ENCODE measurements at regions not wholly inside any gene's neighbourhood (a gene's known extent, or its start where the extent isn't known, plus 50 kb on each side); places are given as distances from the start of the nearest gene placed in this dataset.

GRCh38 chr17:62887437-62887836 lies 78.6 kb upstream of the TANC2 start:
- intact Hi-C loops (cut with DNase I) = no loop called here
- DNase-seq (ENCODE audit: low spot score) (no peak), ATAC-seq (no peak)

- ATAC-seq (no peak), DNase-seq (ENCODE audit: low spot score) (no peak)
- intact Hi-C loops (cut with DNase I) = no loop called here
These were observed 76.7 kb upstream of the MARCHF10 start for GRCh38 chr17:62884781-62885180.

GRCh38 chr17:62882878-62883277 lies 74.8 kb upstream of the MARCHF10 start:
- DNase-seq (ENCODE audit: low spot score) = no peak
- no peak for ATAC-seq
- intact Hi-C loops (cut with DNase I) = no loop called here

- intact Hi-C loops (cut with DNase I) = no loop called here
- ATAC-seq (no peak), DNase-seq (ENCODE audit: low spot score) (no peak)
These were observed 74.2 kb upstream of the MARCHF10 start for GRCh38 chr17:62882284-62882683.

GRCh38 chr17:62880120-62880519 lies 72.0 kb upstream of the MARCHF10 start:
- DNase-seq (ENCODE audit: low spot score) (no peak), ATAC-seq (no peak)
- intact Hi-C loops (cut with DNase I) = no loop called here

- intact Hi-C loops (cut with DNase I) = no loop called here
- no peak for ATAC-seq
These were observed 68.7 kb upstream of the MARCHF10 start for GRCh38 chr17:62876673-62877405.

GRCh38 chr17:62876063-62876462 lies 67.9 kb upstream of the MARCHF10 start:
- ATAC-seq (no peak), DNase-seq (ENCODE audit: low spot score) (no peak)
- intact Hi-C loops (cut with DNase I) = no loop called here

More at GRCh38 chr17:62876673-62877405, 68.7 kb upstream of the MARCHF10 start:
- no peak for DNase-seq (ENCODE audit: low spot score)

GRCh38 chr17:62875296-62875695 lies 67.2 kb upstream of the MARCHF10 start:
- intact Hi-C loops (cut with DNase I) = no loop called here
- ATAC-seq (no peak), DNase-seq (ENCODE audit: low spot score) (no peak)

GRCh38 chr17:62871291-62871690 lies 63.2 kb upstream of the MARCHF10 start:
- intact Hi-C loops (cut with DNase I) = no loop called here
- ATAC-seq (no peak), DNase-seq (ENCODE audit: low spot score) (no peak)

- ATAC-seq (no peak), DNase-seq (ENCODE audit: low spot score) (no peak)
- intact Hi-C loops (cut with DNase I) = no loop called here
These were observed 62.4 kb upstream of the MARCHF10 start for GRCh38 chr17:62870552-62870971.

GRCh38 chr17:62870030-62870541 lies 62.0 kb upstream of the MARCHF10 start:
- DNase-seq (ENCODE audit: low spot score) = no peak
- no peak for ATAC-seq
- intact Hi-C loops (cut with DNase I) = no loop called here

GRCh38 chr17:62868723-62869122 lies 60.6 kb upstream of the MARCHF10 start:
- DNase-seq (ENCODE audit: low spot score) (no peak), ATAC-seq (no peak)
- intact Hi-C loops (cut with DNase I) = no loop called here

- no peak for DNase-seq (ENCODE audit: low spot score)
- intact Hi-C loops (cut with DNase I) = no loop called here
- no peak for ATAC-seq
These were observed 59.9 kb upstream of the MARCHF10 start for GRCh38 chr17:62868008-62868407.

GRCh38 chr17:62867303-62867702 lies 59.2 kb upstream of the MARCHF10 start:
- intact Hi-C loops (cut with DNase I) = no loop called here
- DNase-seq (ENCODE audit: low spot score) (no peak), ATAC-seq (no peak)

- intact Hi-C loops (cut with DNase I) = no loop called here
- no peak for ATAC-seq
- DNase-seq (ENCODE audit: low spot score) = no peak
These were observed 58.4 kb upstream of the MARCHF10 start for GRCh38 chr17:62866471-62866870.

GRCh38 chr17:62865586-62865985 lies 57.5 kb upstream of the MARCHF10 start:
- DNase-seq (ENCODE audit: low spot score) (no peak), ATAC-seq (no peak)
- intact Hi-C loops (cut with DNase I) = no loop called here

- ATAC-seq = no peak
- no peak for DNase-seq (ENCODE audit: low spot score)
- intact Hi-C loops (cut with DNase I) = no loop called here
These were observed 54.1 kb upstream of the MARCHF10 start for GRCh38 chr17:62862251-62862650.

- DNase-seq (ENCODE audit: low spot score) (no peak), ATAC-seq (no peak)
- intact Hi-C loops (cut with DNase I) = loop anchor here (2.0 kb wide), 1 partner anchor 92 kb away; no protein-coding TSS in a partner anchor
These were observed 53.1 kb upstream of the MARCHF10 start for GRCh38 chr17:62860962-62861873.

GRCh38 chr17:62859146-62859545 lies 51.0 kb upstream of the MARCHF10 start:
- intact Hi-C loops (cut with DNase I) = no loop called here
- no peak for ATAC-seq

More at GRCh38 chr17:62859146-62859545, 51.0 kb upstream of the MARCHF10 start:
- DNase-seq (ENCODE audit: low spot score) = no peak
